Activated naive CD8-positive, alpha-beta T cell treated with anti-CD3 and anti-CD28 coated beads for 36 hours (primary cell): ENCODE measurements at regions not wholly inside any gene's neighbourhood (a gene's known extent, or its start where the extent isn't known, plus 50 kb on each side); places are given as distances from the start of the nearest gene placed in this dataset.

ENCODE experiments used
- DNase-seq: peaks from one replicate; pipeline ENCODE4 v3.0.0; 2021
- H3K27ac Mint-ChIP-seq: one replicate; pipeline ENCODE4 v1.8.0; 2022; ENCODE audit warnings: mild to moderate bottlenecking, moderate library complexity, mixed read lengths
- H3K27me3 Mint-ChIP-seq: one replicate; pipeline ENCODE4 v1.8.0; 2022; ENCODE audit warnings: mild to moderate bottlenecking, mixed read lengths
- H3K36me3 Mint-ChIP-seq: one replicate; pipeline ENCODE4 v1.8.0; 2021; ENCODE audit warnings: mild to moderate bottlenecking, mixed read lengths
- H3K4me1 Mint-ChIP-seq: one replicate; pipeline ENCODE4 v1.8.0; 2021; ENCODE audit warnings: mixed read lengths
- H3K4me3 Mint-ChIP-seq: one replicate; pipeline ENCODE4 v1.8.0; 2022; ENCODE audit warnings: mild to moderate bottlenecking, moderate library complexity, mixed read lengths
- H3K9me3 Mint-ChIP-seq: one replicate; pipeline ENCODE4 v1.8.0; 2022; ENCODE audit warnings: mixed read lengths

- Mint-ChIP-seq H3K27me3 (peaks cover 11% of the 10 kb centered on the region), H3K36me3 (no peaks in the 10 kb centered on the region), H3K4me1 (no peaks in the 10 kb centered on the region), H3K27ac (no peak overlapping the region), H3K4me3 (no peak overlapping the region), H3K9me3 (peaks cover 10% of the 10 kb centered on the region)
- no peak for DNase-seq
Observed at GRCh38 chr11:70756756-70757155, 358.4 kb downstream of the CTTN start.

DNA sequence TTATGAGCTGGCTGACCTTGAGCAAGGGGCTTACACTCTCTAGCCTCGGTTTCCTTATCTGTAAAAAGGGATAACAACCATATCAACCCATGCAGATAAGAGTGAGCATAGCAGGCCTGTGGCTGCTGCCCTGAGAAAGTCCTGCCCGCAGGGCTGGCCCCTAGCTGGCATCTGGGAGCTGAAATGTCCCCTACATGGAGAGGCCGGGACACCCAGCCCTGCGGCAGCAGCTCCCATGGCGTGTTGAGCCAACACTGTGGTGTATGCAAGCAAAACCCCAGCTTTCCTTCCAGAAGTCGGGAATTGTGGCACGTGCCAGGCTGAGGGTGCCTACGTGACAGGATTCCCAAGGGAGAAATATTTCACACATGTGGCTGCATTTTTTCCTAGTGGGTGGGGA lies 358.9 kb downstream of the CTTN start:
- Mint-ChIP-seq H3K9me3 (peaks cover 8% of the 10 kb centered on the region), H3K4me1 (no peaks in the 10 kb centered on the region), H3K27ac (no peak overlapping the region), H3K27me3 (peaks cover 11% of the 10 kb centered on the region), H3K4me3 (no peak overlapping the region), H3K36me3 (no peaks in the 10 kb centered on the region)
- DNase-seq: no peak

GRCh38 chr11:70758206-70758605 lies 359.9 kb downstream of the CTTN start:
- peaks cover 8% of the 10 kb centered on the region for H3K9me3 Mint-ChIP-seq
- no peak for DNase-seq
- H3K36me3 Mint-ChIP-seq: no peaks in the 10 kb centered on the region
- no peak overlapping the region for H3K27ac Mint-ChIP-seq
- H3K27me3 Mint-ChIP-seq: peaks cover 11% of the 10 kb centered on the region
- H3K4me3 Mint-ChIP-seq: no peak overlapping the region
- no peaks in the 10 kb centered on the region for H3K4me1 Mint-ChIP-seq

DNA sequence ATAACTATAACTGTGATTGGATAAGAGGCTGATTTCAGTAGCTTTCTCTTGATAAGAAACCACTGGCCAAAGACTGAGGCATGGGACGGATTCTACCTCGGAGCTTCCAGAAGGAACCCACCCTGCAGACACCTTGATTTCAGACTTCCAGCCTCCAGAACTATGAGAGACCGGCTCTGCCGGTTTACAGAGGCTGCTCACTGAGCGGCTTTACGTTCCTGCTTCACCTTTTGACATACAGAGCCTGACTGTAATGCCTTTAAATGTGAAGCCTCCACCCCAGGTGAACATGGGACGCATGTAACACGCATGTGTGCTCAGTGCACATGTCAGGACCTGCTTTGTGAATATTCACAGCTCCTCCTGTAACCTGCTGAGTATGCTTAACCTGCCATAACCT lies 361.5 kb downstream of the CTTN start:
- Mint-ChIP-seq H3K4me1 (no peaks in the 10 kb centered on the region), H3K9me3 (peaks cover 8% of the 10 kb centered on the region)

DNA sequence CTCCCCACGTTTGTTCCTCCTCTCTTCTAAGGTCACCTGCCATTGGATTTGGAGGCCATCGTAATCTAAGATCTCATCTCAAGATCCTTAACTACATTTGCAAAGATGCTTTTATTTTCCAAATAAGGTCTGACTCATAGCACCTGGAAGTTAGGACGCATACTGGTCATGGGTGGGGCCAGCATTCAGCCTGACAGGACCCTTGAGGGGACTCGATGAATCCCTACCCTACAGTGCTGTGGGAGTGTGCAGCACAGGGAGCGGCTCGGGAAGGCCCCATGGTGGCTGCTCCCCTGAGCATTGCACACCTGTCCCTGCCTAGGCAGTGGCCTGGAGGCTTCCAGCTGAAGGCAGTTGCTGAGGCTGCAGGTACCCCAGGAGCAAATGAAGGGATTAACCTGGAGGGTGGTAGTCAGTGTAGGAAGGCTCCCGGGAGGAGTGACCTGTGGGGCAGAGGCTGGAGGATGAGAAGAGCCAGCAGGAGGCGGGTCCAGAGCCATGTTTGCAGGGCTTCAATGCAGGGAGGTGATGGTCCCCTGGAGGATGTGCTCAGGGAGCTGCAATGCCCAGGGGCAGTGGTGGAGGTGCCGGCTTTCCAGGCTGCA lies 362.2 kb downstream of the CTTN start:
- no peaks in the 10 kb centered on the region for H3K36me3 Mint-ChIP-seq
- no peaks in the 10 kb centered on the region for H3K4me1 Mint-ChIP-seq
- DNase-seq: no peak
- peaks cover 11% of the 10 kb centered on the region for H3K27me3 Mint-ChIP-seq
- H3K9me3 Mint-ChIP-seq: peaks cover 8% of the 10 kb centered on the region
- no peak overlapping the region for H3K4me3 Mint-ChIP-seq
- no peak overlapping the region for H3K27ac Mint-ChIP-seq

More for the DNA sequence above, 361.5 kb downstream of the CTTN start:
- H3K36me3 Mint-ChIP-seq: no peaks in the 10 kb centered on the region
- peaks cover 11% of the 10 kb centered on the region for H3K27me3 Mint-ChIP-seq
- DNase-seq: no peak
- no peak overlapping the region for H3K4me3 Mint-ChIP-seq
- no peak overlapping the region for H3K27ac Mint-ChIP-seq

GRCh38 chr11:70761094-70761907 lies 363.0 kb downstream of the CTTN start:
- Mint-ChIP-seq H3K27me3 (peaks cover 6% of the 10 kb centered on the region), H3K4me1 (no peaks in the 10 kb centered on the region), H3K9me3 (peaks cover 8% of the 10 kb centered on the region), H3K4me3 (no peak overlapping the region), H3K27ac (no peak overlapping the region), H3K36me3 (no peaks in the 10 kb centered on the region)
- DNase-seq: no peak

- H3K9me3 Mint-ChIP-seq: peaks cover 8% of the 10 kb centered on the region
- DNase-seq: no peak
- no peaks in the 10 kb centered on the region for H3K4me1 Mint-ChIP-seq
- no peak overlapping the region for H3K4me3 Mint-ChIP-seq
- no peak overlapping the region for H3K27ac Mint-ChIP-seq
- H3K36me3 Mint-ChIP-seq: no peaks in the 10 kb centered on the region
- H3K27me3 Mint-ChIP-seq: no peaks in the 10 kb centered on the region
Observed at GRCh38 chr11:70761908-70762337, 363.6 kb downstream of the CTTN start.

DNA sequence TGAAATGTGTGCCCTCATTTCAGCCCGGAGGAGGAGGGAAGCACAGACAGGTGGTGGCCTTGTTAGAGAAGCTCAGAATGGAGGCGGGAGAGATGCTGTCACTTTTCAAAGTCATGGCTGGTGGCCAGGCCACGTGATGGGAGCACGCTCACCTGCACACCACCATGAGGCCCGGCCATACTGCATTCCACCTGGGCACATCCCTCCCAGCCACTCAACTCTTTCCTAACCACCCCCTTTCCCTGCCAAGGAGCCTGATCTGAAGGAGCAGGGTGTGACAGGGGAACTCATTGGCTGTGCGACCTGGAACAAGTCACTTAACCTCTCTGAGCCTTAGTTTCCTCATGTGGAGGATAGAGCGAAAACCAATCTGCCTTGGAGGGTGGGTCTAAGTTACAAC lies 364.5 kb downstream of the CTTN start:
- DNase-seq: no peak
- no peaks in the 10 kb centered on the region for H3K27me3 Mint-ChIP-seq
- H3K27ac Mint-ChIP-seq: no peak overlapping the region
- no peak overlapping the region for H3K4me3 Mint-ChIP-seq
- no peaks in the 10 kb centered on the region for H3K36me3 Mint-ChIP-seq
- no peaks in the 10 kb centered on the region for H3K4me1 Mint-ChIP-seq
- H3K9me3 Mint-ChIP-seq: peaks cover 8% of the 10 kb centered on the region

DNA sequence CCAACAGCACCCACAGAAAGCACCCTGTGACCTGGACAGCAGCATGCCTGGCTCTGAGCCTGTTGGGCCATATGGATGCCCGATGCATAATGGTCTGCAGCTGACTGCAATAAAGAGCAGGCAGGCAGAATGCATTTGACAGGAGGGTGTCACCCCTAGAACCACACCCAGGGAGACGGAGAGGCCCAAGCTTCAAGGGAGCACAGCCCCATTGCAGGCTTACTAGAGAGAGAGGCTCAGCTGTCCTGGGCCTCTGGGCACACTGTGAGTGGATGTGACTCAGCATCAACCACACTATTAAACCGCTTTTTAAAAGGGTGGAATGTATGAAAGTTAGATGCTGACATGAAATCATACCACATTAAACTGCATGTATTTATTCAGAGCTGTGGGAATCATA lies 365.3 kb downstream of the CTTN start:
- no peak overlapping the region for H3K4me3 Mint-ChIP-seq
- H3K36me3 Mint-ChIP-seq: no peaks in the 10 kb centered on the region
- H3K27me3 Mint-ChIP-seq: no peaks in the 10 kb centered on the region
- DNase-seq: no peak
- peaks cover 8% of the 10 kb centered on the region for H3K9me3 Mint-ChIP-seq
- H3K4me1 Mint-ChIP-seq: no peaks in the 10 kb centered on the region
- H3K27ac Mint-ChIP-seq: no peak overlapping the region

GRCh38 chr11:70764356-70764905 lies 366.1 kb downstream of the CTTN start:
- Mint-ChIP-seq H3K36me3 (no peaks in the 10 kb centered on the region), H3K4me1 (no peaks in the 10 kb centered on the region), H3K9me3 (peaks cover 8% of the 10 kb centered on the region), H3K27me3 (no peaks in the 10 kb centered on the region), H3K4me3 (no peak overlapping the region), H3K27ac (no peak overlapping the region)
- no peak for DNase-seq

- Mint-ChIP-seq H3K4me3 (no peak overlapping the region), H3K27me3 (no peaks in the 10 kb centered on the region), H3K27ac (no peak overlapping the region), H3K4me1 (no peaks in the 10 kb centered on the region), H3K9me3 (no peaks in the 10 kb centered on the region), H3K36me3 (no peaks in the 10 kb centered on the region)
- DNase-seq: no peak
Observed at GRCh38 chr11:70766901-70767300, 368.6 kb downstream of the CTTN start.

- Mint-ChIP-seq H3K4me3 (no peak overlapping the region), H3K27ac (no peak overlapping the region), H3K9me3 (no peaks in the 10 kb centered on the region), H3K4me1 (no peaks in the 10 kb centered on the region), H3K36me3 (no peaks in the 10 kb centered on the region), H3K27me3 (no peaks in the 10 kb centered on the region)
- no peak for DNase-seq
Observed at GRCh38 chr11:70768346-70769095, 370.2 kb downstream of the CTTN start.

GRCh38 chr11:70769106-70769505 lies 370.8 kb downstream of the CTTN start:
- Mint-ChIP-seq H3K27ac (no peak overlapping the region), H3K4me1 (no peaks in the 10 kb centered on the region), H3K4me3 (no peak overlapping the region), H3K9me3 (no peaks in the 10 kb centered on the region), H3K36me3 (no peaks in the 10 kb centered on the region), H3K27me3 (no peaks in the 10 kb centered on the region)
- DNase-seq: no peak

GRCh38 chr11:70769521-70769920 lies 371.2 kb downstream of the CTTN start:
- Mint-ChIP-seq H3K9me3 (no peaks in the 10 kb centered on the region), H3K27me3 (no peaks in the 10 kb centered on the region), H3K27ac (no peak overlapping the region), H3K36me3 (no peaks in the 10 kb centered on the region), H3K4me3 (no peak overlapping the region), H3K4me1 (no peaks in the 10 kb centered on the region)
- DNase-seq: no peak
